ENCODE measurements at regions not wholly inside any gene's neighbourhood (a gene's known extent, or its start where the extent isn't known, plus 50 kb on each side); places are given as distances from the start of the nearest gene placed in this dataset.
"Not testable (repeated sequence)": the region's sequence is repeated elsewhere in the genome, so short reads cannot be mapped to it uniquely, and the experiment has no call there.

DNA sequence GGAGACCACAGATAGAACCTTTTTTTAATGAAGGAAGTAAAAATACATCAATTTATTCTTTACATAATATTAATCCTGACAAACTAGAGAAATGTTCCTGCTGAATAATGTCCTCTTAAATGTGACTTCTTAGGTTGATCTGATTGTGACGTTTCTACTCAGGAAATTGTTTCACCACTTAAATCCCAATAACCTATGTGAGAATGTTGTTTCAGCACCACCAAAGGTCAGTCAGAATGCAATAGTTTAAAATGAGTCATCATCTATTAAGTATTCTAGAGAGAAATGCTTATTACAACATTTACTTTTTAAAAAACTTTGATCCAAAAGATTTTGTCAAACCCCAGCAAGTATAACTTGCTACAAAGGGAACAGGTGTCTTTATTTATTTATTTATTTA is 155.4 kb upstream of the CACNA2D1 start (continued):
- TF ChIP-seq EZH2 (IDR thresholded peaks at IDR 0.05) (no peak), YY1 (IDR thresholded peaks at IDR 0.05; ENCODE audit: extremely low read depth, insufficient replicate concordance, low read depth, low read length) (no peak), SP1 (IDR thresholded peaks at IDR 0.05; ENCODE audit: low read depth) (no peak), SRF (IDR thresholded peaks at IDR 0.05; ENCODE audit: low read depth) (no peak), JUND (IDR thresholded peaks at IDR 0.05) (no peak), POLR2A (IDR thresholded peaks at IDR 0.05; ENCODE audit: borderline replicate concordance, extremely low read depth, insufficient read depth, insufficient read length) (no peak), ELF1 (IDR thresholded peaks at IDR 0.05; ENCODE audit: borderline replicate concordance, low read depth) (no peak), EGR1 (IDR thresholded peaks at IDR 0.05; ENCODE audit: low read depth) (no peak), ZFX (IDR thresholded peaks at IDR 0.05) (no peak), ZNF274 (IDR thresholded peaks at IDR 0.05; ENCODE audit: low read depth, low read length) (no peak), RAD21 (IDR thresholded peaks at IDR 0.05; ENCODE audit: low read depth) (no peak)

DNA sequence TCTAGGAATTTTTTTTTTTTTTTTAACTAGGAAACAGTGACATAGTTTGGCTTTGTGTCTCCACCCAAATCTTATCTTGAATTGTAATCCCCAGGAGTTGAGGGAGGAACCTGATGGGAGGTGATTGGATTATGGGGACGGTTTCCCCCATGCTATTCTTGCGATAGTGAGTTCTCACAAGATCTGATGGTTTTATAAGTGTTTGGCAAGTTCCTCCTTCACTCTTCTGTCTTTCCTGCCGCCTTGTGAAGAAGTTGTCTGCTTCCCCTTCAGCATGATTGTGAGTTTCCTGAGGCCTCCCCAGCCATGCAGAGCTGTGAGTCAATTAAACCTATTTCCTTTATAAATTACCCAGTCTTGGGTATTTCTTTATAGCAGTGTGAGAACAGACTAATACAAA is 152.2 kb upstream of the CACNA2D1 start:
- CTCF ChIA-PET, result interaction anchor here (0.7 kb wide), 1 partner anchor 10 kb away, joined by 4 read pairs; no protein-coding TSS in a partner anchor
- ATAC-seq; H3K27ac ChIP-seq (ENCODE audit: low read depth, low read length); H3K4me3 ChIP-seq (replicated peaks in 1 of 2; ENCODE audit: low read depth in 1 of 2, low read length in 2 of 2); H3K79me2 ChIP-seq (ENCODE audit: insufficient read depth, low read length); H3K9ac ChIP-seq (ENCODE audit: low read length); POLR2A ChIA-PET; intact Hi-C loops (cut with micrococcal nuclease); H3K4me1 ChIP-seq (ENCODE audit: control insufficient read depth in 1 of 2, insufficient read depth in 2 of 2, low read length in 2 of 2); H3K9me3 ChIP-seq (ENCODE audit: control insufficient read depth in 1 of 2, insufficient read depth in 1 of 2, low read depth in 1 of 2, low read length in 2 of 2); H3K36me3 ChIP-seq (ENCODE audit: control insufficient read depth in 1 of 2, insufficient read depth in 2 of 2, low read length in 2 of 2); BruUV-seq (replicated peaks); H3K27me3 ChIP-seq (ENCODE audit: insufficient read depth, low read length); H3K4me2 ChIP-seq (ENCODE audit: low read length); H3K9me2 ChIP-seq (ENCODE audit: insufficient read depth); H4K20me1 ChIP-seq (ENCODE audit: insufficient read depth); RAD21 ChIA-PET (ENCODE audit: low non-redundant PET in 1 of 2, low total read pairs in 2 of 2, uncharacterized antibody in 2 of 2, unreplicated experiment in 2 of 2); DNase-seq (ENCODE audit: low read depth, low spot score): not testable (repeated sequence)
- peak overlapping the region; percentile 43 for H2AFZ ChIP-seq (ENCODE audit: low read depth, low read length, poor library complexity, severe bottlenecking)

DNA sequence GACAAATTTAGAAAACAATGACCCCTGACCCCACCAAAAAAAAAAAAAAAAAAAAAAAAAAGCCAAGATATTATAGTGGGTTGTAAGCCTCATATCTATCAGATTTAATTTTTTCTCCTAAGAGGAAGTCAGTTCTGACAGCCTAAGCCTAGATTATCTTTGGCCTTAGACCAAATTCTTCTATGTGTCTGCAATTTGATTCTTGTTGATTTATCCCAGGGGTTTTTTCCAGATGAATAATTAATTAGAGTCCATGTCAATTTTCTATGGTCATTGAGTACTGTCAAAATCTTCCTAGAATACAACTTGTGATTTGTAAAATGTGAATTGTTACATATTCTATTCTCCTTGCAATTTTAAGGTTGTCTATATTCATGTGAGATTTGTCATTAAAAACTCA is 151.6 kb upstream of the CACNA2D1 start:
- no peaks in the 10 kb centered on the region for H3K79me2 ChIP-seq (ENCODE audit: insufficient read depth, low read length)
- no peak overlapping the region for H3K4me3 ChIP-seq (replicated peaks in 1 of 2; ENCODE audit: low read depth in 1 of 2, low read length in 2 of 2)
- DNase-seq (ENCODE audit: low read depth, low spot score), result no peak
- H2AFZ ChIP-seq (ENCODE audit: low read depth, low read length, poor library complexity, severe bottlenecking), result peak overlapping the region; percentile 43
- intact Hi-C loops (cut with micrococcal nuclease), result no loop called here
- no peaks in the 10 kb centered on the region for H3K9me3 ChIP-seq (ENCODE audit: control insufficient read depth in 1 of 2, insufficient read depth in 1 of 2, low read depth in 1 of 2, low read length in 2 of 2)
- H3K4me1 ChIP-seq (ENCODE audit: control insufficient read depth in 1 of 2, insufficient read depth in 2 of 2, low read length in 2 of 2), result no peaks in the 10 kb centered on the region
- TF ChIP-seq CEBPB (IDR thresholded peaks at IDR 0.05; ENCODE audit: low read depth) (no peak), ZNF274 (IDR thresholded peaks at IDR 0.05; ENCODE audit: low read depth, low read length) (no peak), TCF7L2 (IDR thresholded peaks at IDR 0.05; ENCODE audit: borderline replicate concordance, extremely low read depth, insufficient read depth, insufficient read length) (no peak)
- TF ChIP-seq, protein P1, sequence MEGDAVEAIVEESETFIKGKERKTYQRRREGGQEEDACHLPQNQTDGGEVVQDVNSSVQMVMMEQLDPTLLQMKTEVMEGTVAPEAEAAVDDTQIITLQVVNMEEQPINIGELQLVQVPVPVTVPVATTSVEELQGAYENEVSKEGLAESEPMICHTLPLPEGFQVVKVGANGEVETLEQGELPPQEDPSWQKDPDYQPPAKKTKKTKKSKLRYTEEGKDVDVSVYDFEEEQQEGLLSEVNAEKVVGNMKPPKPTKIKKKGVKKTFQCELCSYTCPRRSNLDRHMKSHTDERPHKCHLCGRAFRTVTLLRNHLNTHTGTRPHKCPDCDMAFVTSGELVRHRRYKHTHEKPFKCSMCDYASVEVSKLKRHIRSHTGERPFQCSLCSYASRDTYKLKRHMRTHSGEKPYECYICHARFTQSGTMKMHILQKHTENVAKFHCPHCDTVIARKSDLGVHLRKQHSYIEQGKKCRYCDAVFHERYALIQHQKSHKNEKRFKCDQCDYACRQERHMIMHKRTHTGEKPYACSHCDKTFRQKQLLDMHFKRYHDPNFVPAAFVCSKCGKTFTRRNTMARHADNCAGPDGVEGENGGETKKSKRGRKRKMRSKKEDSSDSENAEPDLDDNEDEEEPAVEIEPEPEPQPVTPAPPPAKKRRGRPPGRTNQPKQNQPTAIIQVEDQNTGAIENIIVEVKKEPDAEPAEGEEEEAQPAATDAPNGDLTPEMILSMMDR (IDR thresholded peaks at IDR 0.05 in 2 of 3, conservative IDR thresholded peaks at IDR 0.05 in 1 of 3; ENCODE audit: borderline replicate concordance in 1 of 3, insufficient read depth in 1 of 3, low read depth in 2 of 3, low read length in 2 of 3), result no peak
- ATAC-seq, result no peak
- no peak overlapping the region for H3K9ac ChIP-seq (ENCODE audit: low read length)
- CTCF ChIA-PET, result no interaction called here
- no peaks in the 10 kb centered on the region for H3K36me3 ChIP-seq (ENCODE audit: control insufficient read depth in 1 of 2, insufficient read depth in 2 of 2, low read length in 2 of 2)
- no TSS peak for BruUV-seq (replicated peaks)
- no peaks in the 10 kb centered on the region for H4K20me1 ChIP-seq (ENCODE audit: insufficient read depth)
- H3K4me2 ChIP-seq (ENCODE audit: low read length), result no peak overlapping the region
- no peaks in the 10 kb centered on the region for H3K27me3 ChIP-seq (ENCODE audit: insufficient read depth, low read length)
- no peak overlapping the region for H3K27ac ChIP-seq (ENCODE audit: low read depth, low read length)
- H3K9me2 ChIP-seq (ENCODE audit: insufficient read depth), result no peaks in the 10 kb centered on the region
- RAD21 ChIA-PET (ENCODE audit: low non-redundant PET in 1 of 2, low total read pairs in 2 of 2, uncharacterized antibody in 2 of 2, unreplicated experiment in 2 of 2), result no interaction called here
- POLR2A ChIA-PET, result no interaction called here
